NCI-H1436 treated with DMSO at 0.1 percent for 48 hours (cell line): ENCODE measurements at regions not wholly inside any gene's neighbourhood (a gene's known extent, or its start where the extent isn't known, plus 50 kb on each side); places are given as distances from the start of the nearest gene placed in this dataset.

Experiments used
- DNase-seq: peaks from one replicate; lab custom pipeline; 2025; lab: John Stamatoyannopoulos, UW

DNA sequence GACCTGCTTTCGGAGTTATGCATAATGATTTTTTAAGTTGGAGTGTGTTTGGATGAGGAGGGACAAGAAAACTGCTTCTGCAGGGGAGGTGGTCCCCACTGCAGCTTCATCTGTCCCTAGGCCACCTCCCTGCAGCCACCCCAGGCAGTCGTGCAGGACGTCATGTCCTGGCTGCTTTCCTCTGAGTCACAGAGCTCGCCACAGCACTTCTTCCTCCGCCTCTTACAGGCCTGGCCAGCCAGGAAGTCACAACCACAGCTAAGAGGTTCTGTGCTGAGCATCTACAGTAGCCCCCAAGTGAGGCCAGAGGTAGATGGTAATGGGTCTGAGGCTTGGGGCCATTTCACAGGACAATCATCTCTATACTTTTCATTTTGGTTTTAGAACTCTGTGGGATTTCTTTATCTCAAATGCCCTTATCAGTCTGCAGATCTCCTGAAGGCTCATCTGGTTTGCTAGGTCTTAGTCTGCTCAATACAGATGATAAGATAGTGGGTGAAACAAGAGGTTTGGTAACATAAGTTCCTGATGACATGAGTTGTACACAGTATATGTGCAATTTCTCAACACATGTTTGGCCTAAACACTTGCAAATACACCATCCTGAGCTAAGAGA lies 106.4 kb downstream of the ARF6 start:
- no peak for DNase-seq

DNA sequence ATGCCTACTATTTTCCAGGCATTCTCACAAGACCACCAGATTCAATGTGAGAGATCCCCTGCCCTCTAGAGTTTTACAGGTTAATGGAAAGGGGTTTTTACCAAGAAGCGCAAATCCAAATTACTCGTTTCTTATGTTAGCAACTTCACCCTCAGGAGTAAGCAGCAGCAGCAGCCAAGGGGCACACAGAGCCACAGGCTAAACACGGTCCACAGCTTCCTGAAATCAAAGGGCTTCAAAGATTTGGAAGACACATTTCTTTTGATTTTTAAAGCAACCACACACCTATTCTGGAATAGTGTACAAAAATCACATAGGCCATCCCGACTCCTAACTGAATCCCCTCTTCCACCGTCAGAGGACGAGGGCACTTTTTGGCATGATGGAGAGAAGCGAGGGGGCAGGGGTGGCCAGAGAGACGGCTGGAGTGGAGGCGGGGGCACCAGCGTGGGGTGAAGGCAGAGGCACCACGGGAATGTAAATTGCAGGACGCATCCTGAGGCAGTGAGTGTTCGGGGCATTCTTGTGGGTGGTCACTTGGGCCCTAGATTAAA lies 107.0 kb downstream of the ARF6 start:
- no peak for DNase-seq

- no peak for DNase-seq
These were observed 107.7 kb downstream of the ARF6 start for GRCh38 chr14:50000380-50001150.

GRCh38 chr14:50001151-50001998 lies 108.5 kb downstream of the ARF6 start:
- no peak for DNase-seq

GRCh38 chr14:50001999-50002925 lies 109.4 kb downstream of the ARF6 start:
- no peak for DNase-seq

DNA sequence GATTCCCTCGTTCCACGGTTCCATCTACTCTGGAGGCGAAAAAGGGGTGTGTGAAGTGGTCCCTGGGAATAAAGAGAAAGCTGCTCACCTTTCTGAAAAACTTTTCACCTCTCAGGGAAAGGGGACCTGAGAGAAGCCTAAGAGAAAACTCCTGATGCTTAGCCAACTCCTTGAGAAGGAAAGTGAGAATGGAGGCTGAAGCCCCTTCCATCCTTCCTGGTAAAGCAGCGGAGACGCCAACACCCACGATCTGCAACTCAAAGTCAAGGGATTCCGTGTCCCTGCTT lies 110.0 kb downstream of the ARF6 start:
- no peak for DNase-seq

GRCh38 chr14:50003213-50004021 lies 110.5 kb downstream of the ARF6 start:
- DNase-seq, result no peak

DNA sequence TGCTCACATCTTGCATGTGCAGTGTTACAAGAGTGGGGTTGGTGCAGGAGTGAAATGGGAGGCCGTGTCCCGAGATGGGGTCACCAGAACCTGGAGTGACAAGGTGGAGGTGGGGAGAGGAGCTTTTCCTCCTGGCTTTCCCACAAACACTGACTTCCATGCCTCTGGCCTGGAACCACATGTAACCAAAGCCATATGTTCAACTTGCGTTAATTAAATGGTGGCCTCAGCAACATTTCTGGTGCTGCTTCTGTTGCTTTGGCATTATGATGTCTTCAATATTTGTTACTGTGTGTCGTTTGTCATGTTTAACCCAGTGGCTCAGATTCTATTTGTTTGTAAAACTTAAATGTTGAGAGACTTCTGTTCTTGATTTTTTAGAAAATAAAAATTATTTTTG lies 110.2 kb downstream of the VCPKMT start:
- DNase-seq, result no peak

- DNase-seq, result no peak
These were observed 109.1 kb downstream of the VCPKMT start for GRCh38 chr14:50007123-50007903.

GRCh38 chr14:50008562-50008961 lies 107.8 kb downstream of the VCPKMT start:
- no peak for DNase-seq

GRCh38 chr14:50008974-50009373 lies 107.4 kb downstream of the VCPKMT start:
- no peak for DNase-seq

DNA sequence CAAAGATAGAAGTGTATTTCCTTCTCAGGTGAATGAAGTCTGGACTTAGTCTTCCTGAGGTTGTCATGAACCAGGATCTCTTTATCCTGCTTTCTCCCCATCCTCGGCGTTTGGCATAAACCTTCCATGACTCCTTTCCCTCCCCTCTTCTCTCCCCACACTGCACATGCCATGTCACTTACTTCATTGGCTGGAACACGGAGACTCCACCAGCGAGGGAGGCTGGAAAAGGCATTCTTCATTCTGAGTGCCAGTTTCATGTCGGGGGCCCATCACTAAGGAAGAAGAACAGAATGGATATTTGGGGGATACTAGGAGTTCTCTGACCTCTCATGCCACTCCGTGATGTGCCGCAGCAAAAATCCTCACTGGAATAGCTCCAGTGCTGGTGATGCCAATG lies 105.6 kb downstream of the VCPKMT start:
- DNase-seq, result no peak

GRCh38 chr14:50011242-50011641 lies 105.1 kb downstream of the VCPKMT start:
- DNase-seq, result no peak

GRCh38 chr14:50012644-50013043 lies 103.7 kb downstream of the VCPKMT start:
- DNase-seq, result no peak

GRCh38 chr14:50013198-50013918 lies 103.0 kb downstream of the VCPKMT start:
- DNase-seq, result no peak

DNA sequence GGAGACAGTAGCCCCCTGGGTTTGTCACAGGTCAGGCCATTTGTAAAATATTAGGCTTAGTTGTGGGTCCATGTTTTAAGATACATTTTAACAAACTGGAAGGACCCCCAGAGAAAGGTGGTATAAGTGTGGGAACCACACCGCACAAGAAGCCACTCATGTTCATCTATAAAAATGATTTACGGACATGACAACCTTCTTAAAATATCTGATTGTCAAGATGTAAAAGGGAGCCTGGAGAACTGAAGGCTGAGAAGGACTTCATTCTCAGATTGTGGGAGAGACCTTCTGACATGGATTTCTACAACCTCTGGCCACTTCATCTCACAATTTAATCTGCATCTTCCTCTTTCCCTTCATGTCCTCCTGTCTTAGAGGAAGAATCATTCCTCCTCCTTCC lies 102.4 kb downstream of the VCPKMT start:
- DNase-seq, result no peak

DNA sequence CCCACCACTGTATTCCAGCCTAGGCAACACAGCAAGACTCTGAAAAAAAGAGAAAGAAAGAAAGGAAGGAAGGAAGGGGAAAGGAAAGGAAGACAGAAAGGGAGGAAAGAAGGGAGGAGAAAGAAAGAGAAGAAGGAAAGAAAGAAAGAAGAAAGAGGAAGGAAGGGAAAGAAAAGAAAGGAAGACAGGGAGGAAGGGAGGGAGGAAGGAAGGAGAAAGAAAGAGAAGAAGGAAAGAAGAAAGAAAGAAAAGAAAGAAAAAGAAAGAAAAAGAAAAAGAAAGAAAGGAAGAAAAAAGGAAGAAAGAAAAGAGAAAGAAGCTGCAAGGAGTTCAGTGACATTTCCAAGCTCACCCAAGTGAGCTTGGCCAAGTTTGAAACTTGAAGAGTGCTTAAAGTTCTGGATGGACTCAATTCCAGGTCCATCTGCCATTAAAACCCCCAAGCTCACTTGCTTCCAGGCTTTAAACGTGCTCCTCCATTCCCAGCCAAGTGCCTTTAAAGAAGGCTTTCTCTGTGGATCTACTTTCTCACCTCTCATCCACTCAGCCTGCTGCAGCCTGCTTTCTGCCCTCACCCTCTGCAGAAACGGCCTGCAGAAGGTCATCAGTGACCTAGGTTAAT lies 101.5 kb downstream of the VCPKMT start:
- no peak for DNase-seq

GRCh38 chr14:50015716-50016115 lies 100.7 kb downstream of the VCPKMT start:
- no peak for DNase-seq
